Stimulated activated CD4-positive, alpha-beta T cell treated with anti-CD3 and anti-CD28 coated beads, Interleukin-4, amount 100 ng/mL, for 4 hours (primary cell): ENCODE measurements at regions not wholly inside any gene's neighbourhood (a gene's known extent, or its start where the extent isn't known, plus 50 kb on each side); places are given as distances from the start of the nearest gene placed in this dataset.
"Not testable (repeated sequence)": the region's sequence is repeated elsewhere in the genome, so short reads cannot be mapped to it uniquely, and the experiment has no call there.

Experiments
- DNase-seq, 2 experiments: peaks; one replicate each; pipeline ENCODE4 v3.0.0-alpha.2; 2020

DNA sequence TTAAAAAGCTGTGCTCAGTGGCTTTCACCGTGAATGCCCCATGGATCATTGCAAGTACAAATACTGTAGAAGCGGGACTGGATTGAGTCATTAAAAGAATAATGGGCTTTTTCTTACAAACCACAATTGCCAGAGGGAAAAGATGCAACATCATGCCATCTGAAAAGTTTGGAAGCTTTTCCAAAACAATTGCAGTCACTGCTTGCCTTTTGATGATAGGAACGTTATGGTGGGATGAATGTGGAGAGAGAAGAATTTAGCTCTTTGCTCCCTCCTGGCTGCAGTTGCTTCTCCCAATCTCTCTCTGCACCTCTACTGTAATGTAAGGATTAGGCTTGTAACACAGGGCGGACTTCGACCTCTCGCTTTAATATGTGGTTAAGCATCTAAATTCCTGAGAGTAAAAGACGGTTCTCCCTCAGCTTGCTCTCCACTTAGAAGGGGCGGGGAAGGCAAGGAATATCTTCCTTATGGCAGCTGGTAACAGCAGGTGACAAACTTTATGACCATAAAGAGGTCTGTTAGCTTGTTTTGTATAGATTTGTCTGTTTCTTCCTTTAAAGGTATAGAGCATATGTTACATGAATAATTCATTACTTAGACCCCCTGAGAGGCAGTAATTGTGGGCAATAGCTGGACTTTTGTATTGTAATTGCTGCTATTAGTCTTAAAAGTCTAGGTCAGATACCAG is 376.1 kb downstream of the UTRN start:
- no peak for DNase-seq

DNA sequence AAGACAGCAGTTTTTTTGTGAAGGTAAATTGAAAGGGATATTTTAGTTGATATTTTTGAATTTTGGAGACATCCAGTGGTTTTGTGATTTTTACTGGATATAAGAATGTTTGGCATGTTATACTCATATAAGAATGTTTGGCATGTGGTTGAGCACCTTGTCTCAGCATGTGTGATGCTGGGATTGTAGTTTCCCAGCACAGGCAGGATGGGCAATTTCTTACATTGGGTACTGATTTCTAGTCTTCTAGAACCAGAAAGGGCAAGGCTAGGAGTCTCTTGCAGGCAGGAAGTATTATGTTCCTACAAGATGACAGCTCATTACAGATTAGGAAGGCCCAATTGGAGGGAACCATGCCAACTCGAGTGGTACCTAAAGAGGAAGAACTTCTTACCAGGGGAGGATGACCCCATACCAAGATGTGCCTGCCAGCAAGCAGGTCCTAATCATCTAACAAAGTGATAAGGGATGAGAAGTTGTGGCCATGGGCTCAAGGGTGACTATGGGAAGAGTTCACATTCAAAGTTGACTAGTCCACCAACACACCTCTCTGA is 377.8 kb downstream of the UTRN start:
- DNase-seq: no peak

DNA sequence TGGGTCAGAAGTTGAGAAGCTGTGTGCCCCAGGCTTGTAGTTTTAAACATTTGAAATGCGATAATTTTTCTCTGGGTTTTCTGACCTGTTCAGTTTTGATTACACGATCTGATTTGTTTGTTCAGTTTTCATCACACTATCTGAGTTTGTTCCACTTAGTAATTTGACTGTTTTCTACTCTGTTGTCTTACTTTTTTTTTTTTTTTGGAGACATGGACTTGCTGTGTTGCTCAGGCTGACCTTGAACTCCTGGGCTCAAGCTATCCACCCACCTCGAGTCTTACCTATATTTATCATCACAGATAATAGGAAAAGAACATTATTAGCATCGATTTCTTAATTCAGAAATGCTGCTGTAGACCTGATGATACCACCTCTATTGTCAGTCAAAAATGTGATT is 379.1 kb downstream of the UTRN start:
- DNase-seq: no peak

DNA sequence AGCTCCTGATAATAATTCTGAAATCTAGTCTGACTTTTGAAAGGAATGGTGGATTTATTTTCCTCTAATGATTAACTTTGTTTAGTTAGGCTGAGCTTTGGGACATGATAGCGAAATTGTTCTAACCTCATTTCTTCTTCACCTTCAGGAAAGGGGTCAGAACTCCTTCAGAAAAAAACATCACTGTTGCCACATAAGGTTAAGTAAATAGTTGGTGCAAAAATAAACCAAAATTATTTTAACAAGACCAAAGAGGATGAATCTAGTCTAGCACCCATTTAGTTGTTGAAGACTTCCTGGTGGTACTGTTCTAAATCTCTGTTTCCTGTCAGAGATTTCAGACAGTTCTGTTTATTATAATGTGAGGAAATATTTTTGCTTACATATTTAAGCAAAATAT is 379.8 kb downstream of the UTRN start:
- no peak for DNase-seq

DNA sequence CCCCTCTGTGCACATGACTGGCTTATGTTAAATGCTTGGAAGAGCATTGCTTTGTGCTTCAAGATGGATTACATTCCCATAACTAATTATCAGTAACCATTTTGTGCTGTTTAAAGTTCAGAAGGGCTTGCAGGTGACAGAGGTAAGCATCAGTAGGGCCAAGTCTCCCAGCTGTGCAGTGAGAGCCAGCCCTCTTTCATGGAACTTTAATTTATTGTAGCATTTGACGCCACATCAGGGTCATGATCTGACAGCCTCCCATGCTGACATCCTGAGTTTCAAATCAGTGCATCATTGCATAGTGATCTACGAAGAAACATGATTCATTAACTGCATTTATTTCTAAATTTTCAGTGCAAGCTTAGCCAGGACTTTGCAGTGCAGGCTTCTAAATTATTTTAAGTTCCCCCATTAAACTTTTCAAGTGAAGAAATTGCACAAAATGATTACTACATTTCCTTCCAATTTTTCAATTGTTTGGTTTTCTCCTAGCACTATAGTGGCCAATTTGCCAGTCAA is 380.9 kb downstream of the UTRN start:
- no peak for DNase-seq

DNA sequence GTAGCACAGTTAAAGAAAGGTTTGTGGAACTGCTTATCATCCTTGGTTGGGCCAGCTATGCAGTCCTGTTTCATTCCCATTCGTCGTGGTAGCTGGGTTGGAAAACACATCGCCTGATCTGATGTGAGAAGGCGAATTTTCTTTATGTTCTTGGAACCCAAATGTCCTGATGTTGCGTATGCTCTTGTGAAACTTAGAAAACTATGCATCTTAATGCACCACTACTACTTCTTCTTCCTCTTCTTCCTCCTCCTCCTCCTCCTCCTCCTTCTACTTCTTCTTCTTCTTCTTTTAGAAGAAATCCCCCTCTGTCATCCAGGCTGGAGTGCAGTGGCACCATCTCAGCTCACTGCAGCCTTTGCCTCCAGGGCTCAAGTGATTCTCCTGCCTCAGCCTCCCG is 381.6 kb downstream of the UTRN start:
- DNase-seq: no peak

DNA sequence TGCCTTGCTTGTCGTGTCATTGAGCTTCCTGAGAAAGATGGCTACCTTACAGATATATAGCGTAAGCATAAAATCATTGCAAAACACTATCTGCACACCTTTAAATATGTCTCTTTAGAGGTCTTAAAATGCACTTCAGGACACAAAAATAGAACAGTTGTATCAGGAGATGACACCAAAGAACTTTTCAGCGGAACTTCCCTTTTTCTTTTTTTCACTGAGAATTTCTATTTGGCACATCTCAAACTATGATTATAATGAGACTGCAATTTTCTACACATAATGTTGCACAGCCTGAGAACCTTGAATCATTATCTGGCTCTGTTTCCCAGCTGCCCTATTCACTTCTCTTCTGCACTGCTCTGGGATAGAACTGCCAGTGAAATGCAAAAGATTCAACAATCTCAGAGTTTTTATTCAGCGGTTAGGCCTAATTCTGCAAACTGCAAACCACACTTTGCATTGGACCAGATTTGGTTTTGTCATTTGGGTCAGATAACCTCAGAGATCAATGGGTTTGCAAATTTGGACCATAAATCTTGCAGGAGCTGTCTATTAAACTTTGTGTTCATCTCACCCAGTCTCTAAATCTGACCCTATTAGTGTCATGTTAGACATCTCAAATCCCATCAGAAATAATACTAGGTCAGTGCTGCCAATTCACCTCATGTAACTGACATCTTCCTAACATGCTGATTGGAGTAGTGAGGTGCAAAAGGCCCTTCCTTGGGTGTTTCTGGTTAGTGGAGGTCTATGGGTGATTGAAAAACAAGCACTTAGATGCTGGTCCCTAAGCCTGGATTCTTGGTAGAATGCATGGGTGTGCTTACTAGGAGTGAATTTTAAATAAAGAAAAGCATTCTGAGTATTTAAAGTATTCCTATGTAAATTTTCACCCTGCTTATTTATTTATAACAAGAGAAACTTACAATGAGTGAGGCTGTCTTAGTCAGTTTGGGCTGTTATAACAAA is 382.7 kb downstream of the UTRN start:
- DNase-seq: no peak

DNA sequence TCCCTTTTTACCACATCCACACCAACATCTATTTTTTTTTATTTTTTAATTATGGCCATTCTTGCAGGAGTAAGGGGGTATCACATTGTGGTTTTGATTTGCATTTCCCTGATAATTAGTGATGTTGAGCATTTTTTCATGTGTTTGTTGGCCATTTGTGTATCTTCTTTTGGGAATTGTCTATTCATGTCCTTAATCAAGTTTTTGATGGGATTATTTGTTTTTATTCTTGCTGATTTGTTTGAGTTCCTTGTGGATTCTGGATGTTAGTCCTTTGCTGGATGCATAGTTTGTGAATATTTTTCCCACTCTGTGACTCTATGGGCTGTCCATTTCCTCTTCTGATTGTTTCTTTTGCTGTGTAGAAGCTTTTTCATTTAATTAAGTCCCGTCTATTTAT is 385.1 kb downstream of the UTRN start:
- DNase-seq: not testable (repeated sequence)

DNA sequence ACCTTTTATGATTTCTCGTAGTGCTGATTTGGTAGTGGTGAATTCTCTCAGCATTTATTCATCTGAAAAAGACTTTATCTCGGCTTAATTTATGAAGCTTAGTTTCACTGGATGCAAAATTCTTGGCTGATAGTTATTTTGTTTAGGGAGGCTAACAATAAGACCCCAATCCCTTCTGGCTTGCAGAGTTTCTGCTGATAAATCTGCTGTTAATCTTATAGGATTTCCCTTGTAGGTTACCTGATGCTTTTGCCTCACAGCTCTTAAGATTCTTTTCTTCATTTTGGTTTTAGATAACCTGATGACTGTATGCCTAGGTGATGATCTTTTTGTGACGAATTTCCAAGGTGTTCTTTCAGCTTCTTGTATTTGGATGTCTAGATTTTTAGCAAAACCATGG is 388.7 kb downstream of the UTRN start:
- no peak for DNase-seq

DNA sequence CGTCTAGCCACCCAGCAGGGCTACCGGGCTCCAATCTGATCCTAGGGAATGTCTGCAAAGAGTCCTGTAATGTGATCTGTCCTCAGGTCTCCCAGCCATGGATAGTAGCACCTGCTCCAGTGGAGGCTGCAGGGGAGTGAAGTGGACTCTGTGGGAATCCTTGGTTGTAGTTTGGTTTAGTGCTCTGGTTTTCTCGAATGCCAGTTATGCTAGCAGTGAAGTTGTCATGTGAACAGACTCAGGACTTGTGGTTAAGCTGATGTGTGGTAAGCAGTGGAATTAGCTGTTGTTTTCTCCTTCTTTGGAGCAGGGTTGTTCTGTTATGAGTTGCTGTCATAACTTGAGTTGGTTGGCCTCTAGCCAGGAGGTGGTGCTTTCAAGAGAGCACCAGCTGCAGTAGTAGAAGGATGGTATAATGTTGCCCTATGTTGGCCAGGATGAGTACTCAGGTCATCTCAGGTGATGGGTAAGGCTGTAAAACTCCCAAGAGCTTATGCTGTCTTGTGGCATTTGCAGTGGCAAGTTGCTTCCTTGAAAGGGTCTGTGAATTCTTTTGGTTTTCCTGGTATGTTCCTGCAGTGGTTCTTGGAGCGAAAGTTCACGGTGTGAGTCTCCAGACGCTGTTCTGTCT is 390.2 kb downstream of the UTRN start:
- no peak for DNase-seq

DNA sequence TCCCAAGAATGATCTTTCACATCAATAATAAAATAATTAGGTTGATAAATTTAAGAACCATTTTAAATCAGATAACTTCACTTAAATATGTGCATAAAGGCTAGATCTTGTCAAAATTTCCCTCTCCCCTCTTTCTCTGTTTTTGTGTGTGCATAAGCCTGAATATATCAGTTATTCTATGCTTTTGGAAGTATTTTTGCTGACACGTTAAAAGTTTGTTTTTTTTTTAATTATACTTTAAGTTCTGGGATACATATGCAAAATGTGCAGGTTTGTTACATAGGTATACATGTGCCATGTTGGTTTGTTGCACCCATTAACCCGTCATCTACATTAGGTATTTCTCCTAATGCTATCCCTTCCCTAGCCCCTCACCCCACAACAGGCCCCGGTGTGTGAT is 391.2 kb downstream of the UTRN start:
- not testable (repeated sequence) for DNase-seq

DNA sequence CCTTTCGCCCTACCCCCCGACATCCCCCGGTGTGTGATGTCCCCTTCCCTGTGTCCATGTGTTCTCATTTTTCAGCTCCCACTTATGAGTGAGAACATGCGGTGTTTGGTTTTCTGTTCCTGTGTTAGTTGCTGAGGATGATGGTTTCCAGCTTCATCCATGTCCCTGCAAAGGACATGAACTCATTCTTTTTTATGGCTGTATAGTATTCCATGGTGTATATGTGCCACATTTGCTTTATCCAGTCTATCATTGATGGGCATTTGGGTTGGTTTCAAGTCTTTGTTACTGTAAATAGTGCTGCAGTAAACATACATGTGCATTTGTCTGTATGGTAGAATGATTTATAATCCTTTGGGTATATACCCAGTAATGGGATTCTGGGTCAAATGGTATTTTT is 392.1 kb downstream of the UTRN start:
- not testable (repeated sequence) for DNase-seq

DNA sequence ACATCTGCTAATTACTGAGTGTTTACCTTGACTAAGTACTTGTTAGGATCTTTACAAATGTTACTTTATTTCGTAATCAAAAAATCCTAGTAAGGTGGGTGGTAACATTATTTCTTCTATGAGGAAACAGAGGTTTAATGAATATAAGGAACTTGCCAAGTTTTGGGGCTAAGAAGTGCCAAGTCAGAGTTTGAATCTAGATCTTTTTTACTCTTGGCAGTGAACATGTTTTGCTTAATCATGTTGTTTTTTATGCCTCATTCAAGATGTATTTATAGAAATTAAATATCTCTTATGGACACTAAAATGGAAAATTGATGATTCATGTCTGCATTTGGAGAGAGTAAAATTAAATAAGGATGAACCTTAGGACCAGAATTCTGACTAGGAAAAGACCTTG is 393.7 kb downstream of the UTRN start:
- DNase-seq: no peak

DNA sequence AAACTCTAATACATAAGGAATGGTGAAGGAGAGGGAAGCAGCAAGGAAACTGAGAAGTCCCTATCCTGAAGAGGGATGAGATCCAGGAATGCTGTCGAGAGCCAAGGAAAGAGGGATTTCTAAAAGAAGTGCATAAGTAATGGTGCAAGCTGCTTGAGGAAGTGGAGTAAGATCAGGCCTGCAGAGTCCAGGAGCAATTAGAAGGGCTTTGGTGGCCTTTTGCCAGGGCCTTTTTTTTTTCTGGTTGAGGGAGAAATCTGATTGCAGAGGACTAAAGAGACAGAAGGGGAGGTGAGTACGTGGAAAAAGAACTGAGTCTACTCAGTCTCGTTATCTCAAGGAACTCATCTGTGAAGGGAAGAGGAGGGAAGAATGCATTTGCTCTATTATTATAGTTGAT is 396.2 kb downstream of the UTRN start:
- DNase-seq: no peak

DNA sequence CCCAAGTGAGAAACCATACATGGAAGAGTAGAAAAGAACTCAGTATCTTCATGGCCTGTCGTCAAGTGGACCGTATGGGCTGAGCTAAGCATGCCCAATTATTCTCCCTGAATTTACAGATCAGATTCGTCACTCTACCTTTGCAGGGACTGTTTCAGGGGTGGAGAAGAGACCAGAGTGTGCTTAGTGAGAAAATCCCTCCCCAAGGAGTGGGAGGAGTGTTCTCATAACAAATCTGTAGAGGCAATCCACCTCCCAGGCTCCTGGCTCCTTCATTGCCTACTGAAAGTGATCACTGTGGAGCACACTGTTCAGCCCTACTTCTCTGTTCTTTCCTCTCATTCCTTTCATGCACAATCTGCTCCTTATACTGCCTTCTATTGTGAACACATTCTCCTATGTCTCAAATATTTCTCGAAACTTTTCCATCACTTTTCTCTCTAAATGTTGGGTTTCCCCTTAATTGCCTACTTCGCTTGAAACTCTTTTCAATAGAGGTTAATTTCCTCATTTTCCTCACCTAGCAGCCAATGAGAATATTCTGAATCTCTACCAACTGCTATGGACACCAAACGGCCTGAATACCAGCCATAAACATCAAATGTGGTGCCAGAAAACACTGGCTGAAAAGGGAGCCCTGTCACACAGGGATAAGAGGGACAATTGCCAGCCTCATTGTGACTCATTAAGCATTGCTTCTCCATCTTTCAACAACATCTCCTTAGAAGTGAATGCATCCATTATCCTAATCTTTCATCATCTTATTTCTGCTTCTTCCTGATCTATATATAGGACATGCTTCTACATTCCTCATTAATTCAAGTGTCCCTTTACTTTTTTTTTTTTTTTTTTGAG is 398.3 kb downstream of the UTRN start:
- no peak for DNase-seq

DNA sequence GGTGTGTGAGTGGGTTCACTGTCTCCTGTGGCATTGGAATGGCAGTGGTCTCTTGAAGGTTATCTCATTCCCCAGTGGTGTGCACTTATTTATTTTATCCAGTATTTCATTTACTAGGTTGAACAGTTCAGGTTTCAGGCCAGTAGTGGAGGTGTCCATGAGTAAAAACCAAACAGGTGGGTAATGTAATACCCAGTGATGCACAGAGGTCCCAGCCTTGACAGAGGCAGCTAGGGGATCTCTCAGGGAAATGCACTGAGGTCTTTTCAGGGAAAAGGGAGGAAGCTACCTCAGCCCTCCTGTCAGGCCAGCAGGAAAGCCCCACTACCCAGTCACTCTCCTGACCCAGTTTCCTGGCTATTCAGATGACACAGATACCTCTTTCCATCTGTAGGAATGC is 403.6 kb downstream of the UTRN start:
- no peak for DNase-seq

DNA sequence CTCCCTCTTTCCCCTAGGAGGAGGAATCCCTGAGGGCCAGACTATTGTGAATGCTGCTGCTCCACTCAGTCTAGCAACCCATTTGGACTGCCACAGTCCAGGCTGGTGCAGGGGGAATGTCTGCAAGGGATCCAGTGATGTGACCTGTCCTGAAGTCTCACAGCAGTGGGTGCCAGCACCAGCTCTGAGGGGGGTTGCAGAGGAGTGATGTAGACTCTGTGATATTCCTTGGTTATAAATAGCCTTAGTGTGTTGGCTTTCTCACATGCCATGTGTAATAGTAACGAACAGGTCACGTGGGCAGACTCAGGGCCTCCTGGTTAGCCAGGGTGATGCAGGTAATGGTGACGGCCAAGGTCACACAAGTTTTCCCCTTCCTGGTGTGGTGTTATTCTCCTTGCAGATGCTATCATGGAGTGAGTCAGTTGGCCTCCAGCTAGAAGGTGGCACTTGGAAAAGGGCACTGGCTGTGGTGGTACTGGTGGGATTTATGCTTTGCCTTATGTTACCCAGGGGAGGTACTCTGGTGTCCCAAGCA is 404.4 kb downstream of the UTRN start:
- no peak for DNase-seq

DNA sequence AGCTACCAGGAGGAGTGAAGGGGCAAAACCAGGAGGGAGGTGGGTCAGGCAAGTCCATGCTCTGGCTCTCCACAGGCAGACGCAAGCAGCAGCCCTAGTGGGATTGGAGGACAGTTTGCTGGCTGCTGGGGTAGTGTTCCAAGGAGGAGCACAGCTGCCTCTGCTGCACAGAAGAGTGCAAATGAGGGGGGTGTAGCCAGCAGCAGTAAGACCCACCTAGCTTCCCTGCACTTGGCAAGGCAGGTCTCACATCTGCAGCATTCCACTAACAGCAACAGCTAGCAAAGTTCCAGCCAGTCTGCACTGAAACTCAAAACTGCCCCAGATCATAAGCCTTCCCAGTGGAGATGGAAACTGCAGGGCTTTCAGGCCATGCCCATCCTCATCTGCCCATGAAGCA is 405.0 kb downstream of the UTRN start:
- no peak for DNase-seq

DNA sequence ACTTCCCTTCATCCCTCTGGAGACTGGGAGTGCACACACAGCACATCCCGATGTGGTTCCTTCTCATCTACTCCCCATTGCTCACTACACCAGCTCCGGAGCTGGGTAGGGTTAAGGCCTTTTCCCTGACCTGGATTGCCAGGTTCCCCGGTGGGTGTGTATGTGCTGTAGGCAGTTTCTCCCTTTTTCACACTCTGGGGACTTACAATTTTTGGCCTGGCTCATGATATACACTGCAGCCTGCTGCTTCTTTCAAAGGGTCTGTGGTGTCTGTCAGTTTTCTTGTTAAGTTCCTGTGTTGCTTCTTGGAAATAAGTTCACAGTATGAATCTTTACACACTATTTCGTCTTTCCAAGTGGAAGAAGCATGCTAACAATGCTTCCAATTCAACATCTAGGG is 405.5 kb downstream of the UTRN start:
- DNase-seq: no peak

DNA sequence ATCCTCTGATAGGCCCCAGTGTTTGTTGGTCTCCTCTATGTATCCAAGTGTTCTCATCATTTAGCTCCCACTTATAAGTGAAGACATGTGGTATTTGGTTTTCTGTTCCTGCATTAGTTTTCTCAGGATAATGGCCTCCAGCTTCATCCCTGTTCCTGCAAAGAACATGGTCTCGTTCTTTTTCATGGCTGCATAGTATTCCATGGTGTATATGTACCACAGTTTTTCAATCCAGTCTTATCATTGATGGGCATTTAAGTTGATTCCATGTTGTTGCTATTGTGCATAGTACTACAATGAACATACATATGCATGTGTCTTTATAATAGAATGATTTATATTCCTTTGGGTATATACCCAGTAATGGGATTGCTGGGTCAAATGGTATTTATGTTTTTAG is 406.9 kb downstream of the UTRN start:
- not testable (repeated sequence) for DNase-seq

DNA sequence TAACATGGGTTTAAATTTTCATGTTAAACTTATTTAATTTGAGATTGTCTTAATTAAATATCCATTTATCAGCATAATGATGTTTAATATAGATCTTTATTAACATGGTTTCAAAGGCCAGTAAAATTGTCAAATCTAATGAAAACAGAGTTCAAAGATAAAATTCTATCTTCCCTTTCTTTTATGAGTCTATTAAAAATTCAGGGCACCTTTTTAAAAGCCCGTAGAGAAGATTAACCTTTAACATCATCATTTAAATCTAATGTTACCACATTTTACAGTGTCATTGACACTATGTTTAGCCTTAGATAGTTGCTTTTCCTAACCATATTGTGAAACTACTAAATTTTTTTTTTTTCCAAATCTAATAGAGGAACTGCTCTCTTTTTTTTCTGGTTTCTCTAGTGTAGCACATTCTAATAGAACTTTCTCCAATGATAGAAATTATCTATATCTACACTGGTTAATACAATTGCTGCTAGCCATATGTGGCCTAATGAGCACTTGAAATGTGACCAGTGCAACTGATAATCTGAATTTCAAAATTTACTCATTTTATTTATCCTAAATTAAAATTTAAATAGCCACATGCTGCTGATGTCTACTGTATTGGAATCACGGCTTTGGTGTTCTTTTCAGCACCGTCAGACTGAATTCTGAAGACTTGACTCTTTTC is 410.9 kb downstream of the UTRN start:
- no peak for DNase-seq
